GM23338 (cell line): ENCODE measurements at regions not wholly inside any gene's neighbourhood (a gene's known extent, or its start where the extent isn't known, plus 50 kb on each side); places are given as distances from the start of the nearest gene placed in this dataset.

Source experiments
- CREB1 ChIP-seq: fragments of 250-450 bp; sonication (Bioruptor Pico); IDR thresholded peaks from 2 replicates; pipeline ENCODE4 v1.5.0; 2020; ENCODE audit warnings: low read depth, mild to moderate bottlenecking, moderate library complexity
- EZH2 ChIP-seq: fragments of 200-600 bp; sonication (generic); IDR thresholded peaks from one replicate; pipeline ENCODE4 v1.8.0; 2017; ENCODE audit warnings: antibody characterized with exemption, mild to moderate bottlenecking, low read depth; ENCODE audit not compliant: unreplicated experiment
- EZH2phosphoT487 ChIP-seq: fragments of 200-600 bp; sonication (generic); IDR thresholded peaks from one replicate; pipeline ENCODE4 v1.8.1; 2018; ENCODE audit warnings: antibody characterized with exemption; ENCODE audit not compliant: unreplicated experiment
- JUNB ChIP-seq: IDR thresholded peaks from one replicate; pipeline ENCODE4 v1.6.1; 2016; ENCODE audit warnings: antibody characterized with exemption; ENCODE audit not compliant: unreplicated experiment
- POLR2AphosphoS5 ChIP-seq: IDR thresholded peaks from 2 replicates; pipeline ENCODE4 v1.6.1; 2016; ENCODE audit warnings: antibody characterized with exemption, low read depth
- STAT1 ChIP-seq: IDR thresholded peaks from one replicate; pipeline ENCODE4 v1.6.1; 2016; ENCODE audit warnings: antibody characterized with exemption; ENCODE audit not compliant: unreplicated experiment
- ZNF114 ChIP-seq: fragments of 250-450 bp; sonication (Bioruptor Pico); IDR thresholded peaks from 2 replicates; pipeline ENCODE4 v1.5.0; 2020; ENCODE audit warnings: mild to moderate bottlenecking, moderate library complexity
- ZNF331 ChIP-seq: fragments of 250-450 bp; sonication (Bioruptor Pico); IDR thresholded peaks from 2 replicates; pipeline ENCODE4 v1.5.0; 2020; ENCODE audit warnings: low read depth, mild to moderate bottlenecking, moderate library complexity
- TF ChIP-seq, protein P1 (sequence below): IDR thresholded peaks from 2 replicates; pipeline ENCODE4 v1.6.1; 2016; ENCODE audit warnings: antibody characterized with exemption
- TF ChIP-seq, protein P2 (sequence below), 2 experiments: fragments of 200-600 bp in 1 of 2; sonication (generic) in 1 of 2; conservative IDR thresholded peaks; 2 replicates each; pipeline versions ENCODE4 v1.5.1 to v1.6.1; 2016 to 2017; ENCODE audit warnings: antibody characterized with exemption in 2 of 2, low read depth in 2 of 2, mild to moderate bottlenecking in 2 of 2, moderate library complexity in 1 of 2
- TF ChIP-seq, protein P3 (sequence below): IDR thresholded peaks from one replicate; pipeline ENCODE4 v1.6.1; 2018; ENCODE audit warnings: antibody characterized with exemption; ENCODE audit not compliant: unreplicated experiment
- TF ChIP-seq, protein P4 (sequence below): fragments of 250-450 bp; sonication (Bioruptor Pico); IDR thresholded peaks from 2 replicates; pipeline ENCODE4 v1.5.0; 2020; ENCODE audit warnings: mild to moderate bottlenecking, moderate library complexity

DNA sequence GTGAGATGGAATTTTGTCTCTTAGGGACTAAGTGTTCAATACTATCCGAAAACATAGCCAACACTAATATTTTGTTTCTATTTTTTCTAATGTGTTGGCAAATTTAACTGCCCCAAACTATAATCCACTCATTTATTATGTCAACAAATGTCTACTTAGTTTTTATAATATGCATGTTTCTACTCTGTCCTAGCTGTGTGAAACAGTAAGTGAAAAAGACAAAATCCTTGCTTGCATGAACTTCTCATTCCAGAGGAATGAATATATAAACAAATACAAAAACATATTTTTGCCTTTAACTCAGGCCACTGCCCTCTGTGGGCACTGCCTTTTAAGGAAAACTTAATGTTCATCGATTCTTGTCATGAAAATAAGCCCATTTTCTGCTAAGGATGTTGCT lies 1275.4 kb upstream of the CDH18 start:
- TF ChIP-seq, protein P1, sequence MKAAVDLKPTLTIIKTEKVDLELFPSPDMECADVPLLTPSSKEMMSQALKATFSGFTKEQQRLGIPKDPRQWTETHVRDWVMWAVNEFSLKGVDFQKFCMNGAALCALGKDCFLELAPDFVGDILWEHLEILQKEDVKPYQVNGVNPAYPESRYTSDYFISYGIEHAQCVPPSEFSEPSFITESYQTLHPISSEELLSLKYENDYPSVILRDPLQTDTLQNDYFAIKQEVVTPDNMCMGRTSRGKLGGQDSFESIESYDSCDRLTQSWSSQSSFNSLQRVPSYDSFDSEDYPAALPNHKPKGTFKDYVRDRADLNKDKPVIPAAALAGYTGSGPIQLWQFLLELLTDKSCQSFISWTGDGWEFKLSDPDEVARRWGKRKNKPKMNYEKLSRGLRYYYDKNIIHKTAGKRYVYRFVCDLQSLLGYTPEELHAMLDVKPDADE: no peak
- no peak for TF ChIP-seq EZH2
- TF ChIP-seq, protein P2, sequence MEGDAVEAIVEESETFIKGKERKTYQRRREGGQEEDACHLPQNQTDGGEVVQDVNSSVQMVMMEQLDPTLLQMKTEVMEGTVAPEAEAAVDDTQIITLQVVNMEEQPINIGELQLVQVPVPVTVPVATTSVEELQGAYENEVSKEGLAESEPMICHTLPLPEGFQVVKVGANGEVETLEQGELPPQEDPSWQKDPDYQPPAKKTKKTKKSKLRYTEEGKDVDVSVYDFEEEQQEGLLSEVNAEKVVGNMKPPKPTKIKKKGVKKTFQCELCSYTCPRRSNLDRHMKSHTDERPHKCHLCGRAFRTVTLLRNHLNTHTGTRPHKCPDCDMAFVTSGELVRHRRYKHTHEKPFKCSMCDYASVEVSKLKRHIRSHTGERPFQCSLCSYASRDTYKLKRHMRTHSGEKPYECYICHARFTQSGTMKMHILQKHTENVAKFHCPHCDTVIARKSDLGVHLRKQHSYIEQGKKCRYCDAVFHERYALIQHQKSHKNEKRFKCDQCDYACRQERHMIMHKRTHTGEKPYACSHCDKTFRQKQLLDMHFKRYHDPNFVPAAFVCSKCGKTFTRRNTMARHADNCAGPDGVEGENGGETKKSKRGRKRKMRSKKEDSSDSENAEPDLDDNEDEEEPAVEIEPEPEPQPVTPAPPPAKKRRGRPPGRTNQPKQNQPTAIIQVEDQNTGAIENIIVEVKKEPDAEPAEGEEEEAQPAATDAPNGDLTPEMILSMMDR (conservative IDR thresholded peaks at IDR 0.05; ENCODE audit: low read depth in 2 of 2): no peak
- TF ChIP-seq, protein P3, sequence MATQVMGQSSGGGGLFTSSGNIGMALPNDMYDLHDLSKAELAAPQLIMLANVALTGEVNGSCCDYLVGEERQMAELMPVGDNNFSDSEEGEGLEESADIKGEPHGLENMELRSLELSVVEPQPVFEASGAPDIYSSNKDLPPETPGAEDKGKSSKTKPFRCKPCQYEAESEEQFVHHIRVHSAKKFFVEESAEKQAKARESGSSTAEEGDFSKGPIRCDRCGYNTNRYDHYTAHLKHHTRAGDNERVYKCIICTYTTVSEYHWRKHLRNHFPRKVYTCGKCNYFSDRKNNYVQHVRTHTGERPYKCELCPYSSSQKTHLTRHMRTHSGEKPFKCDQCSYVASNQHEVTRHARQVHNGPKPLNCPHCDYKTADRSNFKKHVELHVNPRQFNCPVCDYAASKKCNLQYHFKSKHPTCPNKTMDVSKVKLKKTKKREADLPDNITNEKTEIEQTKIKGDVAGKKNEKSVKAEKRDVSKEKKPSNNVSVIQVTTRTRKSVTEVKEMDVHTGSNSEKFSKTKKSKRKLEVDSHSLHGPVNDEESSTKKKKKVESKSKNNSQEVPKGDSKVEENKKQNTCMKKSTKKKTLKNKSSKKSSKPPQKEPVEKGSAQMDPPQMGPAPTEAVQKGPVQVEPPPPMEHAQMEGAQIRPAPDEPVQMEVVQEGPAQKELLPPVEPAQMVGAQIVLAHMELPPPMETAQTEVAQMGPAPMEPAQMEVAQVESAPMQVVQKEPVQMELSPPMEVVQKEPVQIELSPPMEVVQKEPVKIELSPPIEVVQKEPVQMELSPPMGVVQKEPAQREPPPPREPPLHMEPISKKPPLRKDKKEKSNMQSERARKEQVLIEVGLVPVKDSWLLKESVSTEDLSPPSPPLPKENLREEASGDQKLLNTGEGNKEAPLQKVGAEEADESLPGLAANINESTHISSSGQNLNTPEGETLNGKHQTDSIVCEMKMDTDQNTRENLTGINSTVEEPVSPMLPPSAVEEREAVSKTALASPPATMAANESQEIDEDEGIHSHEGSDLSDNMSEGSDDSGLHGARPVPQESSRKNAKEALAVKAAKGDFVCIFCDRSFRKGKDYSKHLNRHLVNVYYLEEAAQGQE: no peak
- TF ChIP-seq CREB1 (CRISPR knock-in tag): no peak
- no peak for TF ChIP-seq POLR2AphosphoS5
- no peak for TF ChIP-seq EZH2phosphoT487
- no peak for TF ChIP-seq STAT1
- TF ChIP-seq, protein P4, sequence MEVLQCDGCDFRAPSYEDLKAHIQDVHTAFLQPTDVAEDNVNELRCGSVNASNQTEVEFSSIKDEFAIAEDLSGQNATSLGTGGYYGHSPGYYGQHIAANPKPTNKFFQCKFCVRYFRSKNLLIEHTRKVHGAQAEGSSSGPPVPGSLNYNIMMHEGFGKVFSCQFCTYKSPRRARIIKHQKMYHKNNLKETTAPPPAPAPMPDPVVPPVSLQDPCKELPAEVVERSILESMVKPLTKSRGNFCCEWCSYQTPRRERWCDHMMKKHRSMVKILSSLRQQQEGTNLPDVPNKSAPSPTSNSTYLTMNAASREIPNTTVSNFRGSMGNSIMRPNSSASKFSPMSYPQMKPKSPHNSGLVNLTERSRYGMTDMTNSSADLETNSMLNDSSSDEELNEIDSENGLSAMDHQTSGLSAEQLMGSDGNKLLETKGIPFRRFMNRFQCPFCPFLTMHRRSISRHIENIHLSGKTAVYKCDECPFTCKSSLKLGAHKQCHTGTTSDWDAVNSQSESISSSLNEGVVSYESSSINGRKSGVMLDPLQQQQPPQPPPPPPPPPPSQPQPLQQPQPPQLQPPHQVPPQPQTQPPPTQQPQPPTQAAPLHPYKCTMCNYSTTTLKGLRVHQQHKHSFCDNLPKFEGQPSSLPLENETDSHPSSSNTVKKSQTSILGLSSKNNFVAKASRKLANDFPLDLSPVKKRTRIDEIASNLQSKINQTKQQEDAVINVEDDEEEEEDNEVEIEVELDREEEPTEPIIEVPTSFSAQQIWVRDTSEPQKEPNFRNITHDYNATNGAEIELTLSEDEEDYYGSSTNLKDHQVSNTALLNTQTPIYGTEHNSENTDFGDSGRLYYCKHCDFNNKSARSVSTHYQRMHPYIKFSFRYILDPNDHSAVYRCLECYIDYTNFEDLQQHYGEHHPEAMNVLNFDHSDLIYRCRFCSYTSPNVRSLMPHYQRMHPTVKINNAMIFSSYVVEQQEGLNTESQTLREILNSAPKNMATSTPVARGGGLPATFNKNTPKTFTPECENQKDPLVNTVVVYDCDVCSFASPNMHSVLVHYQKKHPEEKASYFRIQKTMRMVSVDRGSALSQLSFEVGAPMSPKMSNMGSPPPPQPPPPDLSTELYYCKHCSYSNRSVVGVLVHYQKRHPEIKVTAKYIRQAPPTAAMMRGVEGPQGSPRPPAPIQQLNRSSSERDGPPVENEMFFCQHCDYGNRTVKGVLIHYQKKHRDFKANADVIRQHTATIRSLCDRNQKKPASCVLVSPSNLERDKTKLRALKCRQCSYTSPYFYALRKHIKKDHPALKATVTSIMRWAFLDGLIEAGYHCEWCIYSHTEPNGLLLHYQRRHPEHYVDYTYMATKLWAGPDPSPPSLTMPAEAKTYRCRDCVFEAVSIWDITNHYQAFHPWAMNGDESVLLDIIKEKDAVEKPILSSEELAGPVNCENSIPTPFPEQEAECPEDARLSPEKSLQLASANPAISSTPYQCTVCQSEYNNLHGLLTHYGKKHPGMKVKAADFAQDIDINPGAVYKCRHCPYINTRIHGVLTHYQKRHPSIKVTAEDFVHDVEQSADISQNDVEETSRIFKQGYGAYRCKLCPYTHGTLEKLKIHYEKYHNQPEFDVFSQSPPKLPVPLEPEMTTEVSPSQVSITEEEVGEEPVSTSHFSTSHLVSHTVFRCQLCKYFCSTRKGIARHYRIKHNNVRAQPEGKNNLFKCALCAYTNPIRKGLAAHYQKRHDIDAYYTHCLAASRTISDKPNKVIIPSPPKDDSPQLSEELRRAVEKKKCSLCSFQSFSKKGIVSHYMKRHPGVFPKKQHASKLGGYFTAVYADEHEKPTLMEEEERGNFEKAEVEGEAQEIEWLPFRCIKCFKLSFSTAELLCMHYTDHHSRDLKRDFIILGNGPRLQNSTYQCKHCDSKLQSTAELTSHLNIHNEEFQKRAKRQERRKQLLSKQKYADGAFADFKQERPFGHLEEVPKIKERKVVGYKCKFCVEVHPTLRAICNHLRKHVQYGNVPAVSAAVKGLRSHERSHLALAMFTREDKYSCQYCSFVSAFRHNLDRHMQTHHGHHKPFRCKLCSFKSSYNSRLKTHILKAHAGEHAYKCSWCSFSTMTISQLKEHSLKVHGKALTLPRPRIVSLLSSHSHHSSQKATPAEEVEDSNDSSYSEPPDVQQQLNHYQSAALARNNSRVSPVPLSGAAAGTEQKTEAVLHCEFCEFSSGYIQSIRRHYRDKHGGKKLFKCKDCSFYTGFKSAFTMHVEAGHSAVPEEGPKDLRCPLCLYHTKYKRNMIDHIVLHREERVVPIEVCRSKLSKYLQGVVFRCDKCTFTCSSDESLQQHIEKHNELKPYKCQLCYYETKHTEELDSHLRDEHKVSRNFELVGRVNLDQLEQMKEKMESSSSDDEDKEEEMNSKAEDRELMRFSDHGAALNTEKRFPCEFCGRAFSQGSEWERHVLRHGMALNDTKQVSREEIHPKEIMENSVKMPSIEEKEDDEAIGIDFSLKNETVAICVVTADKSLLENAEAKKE (CRISPR knock-in tag): no peak
- TF ChIP-seq ZNF114 (CRISPR knock-in tag): no peak
- TF ChIP-seq ZNF331 (CRISPR knock-in tag): no peak
- TF ChIP-seq JUNB: no peak
